ENCODE measurements at regions not wholly inside any gene's neighbourhood (a gene's known extent, or its start where the extent isn't known, plus 50 kb on each side); places are given as distances from the start of the nearest gene placed in this dataset.

- TF ChIP-seq CTCF (conservative IDR thresholded peaks at IDR 0.05 in 1 of 2, IDR thresholded peaks at IDR 0.05 in 1 of 2; ENCODE audit: low read depth in 1 of 2, low read length in 2 of 2) (no peak), EZH2 (IDR thresholded peaks at IDR 0.05; ENCODE audit: low read length, missing control alignments) (no peak)
Observed at GRCh38 chr11:104655066-104655465, 243.2 kb downstream of the CASP12 start.
